ENCODE measurements at regions not wholly inside any gene's neighbourhood (a gene's known extent, or its start where the extent isn't known, plus 50 kb on each side); places are given as distances from the start of the nearest gene placed in this dataset.
A peak's percentile ranks its signal among the peaks of the same experiment; 100 is the strongest.

GRCh38 chr6:11396860-11397259 is 140.7 kb upstream of the TMEM170B start:
- WGBS: over 99% methylated on average over 3 of the region's 3 CpGs
- no peak overlapping the region for H3K4ac ChIP-seq (ENCODE audit: low read depth in 1 of 2, low read length in 2 of 2)
- H2AK5ac ChIP-seq (ENCODE audit: low read length, severe bottlenecking): no peak overlapping the region

GRCh38 chr6:11393713-11394627 is 143.6 kb upstream of the TMEM170B start:
- Histone ChIP-seq H2BK12ac (ENCODE audit: low read length in 2 of 2) (no peak overlapping the region), H3K79me1 (replicated peaks; ENCODE audit: low read length, poor library complexity, severe bottlenecking) (no peaks in the 10 kb centered on the region), H2BK15ac (ENCODE audit: low read depth, poor library complexity, severe bottlenecking) (no peak overlapping the region), H3K4ac (ENCODE audit: low read depth in 1 of 2, low read length in 2 of 2) (no peak overlapping the region), H2BK5ac (ENCODE audit: low read depth, low read length, poor library complexity, severe bottlenecking) (no peak overlapping the region), H3K14ac (ENCODE audit: low read length in 2 of 2) (no peak overlapping the region), H3K23ac (ENCODE audit: low read length in 2 of 2) (no peak overlapping the region), H3K4me3 (ENCODE audit: insufficient read depth in 1 of 2, low read depth in 1 of 2, low read length in 2 of 2) (no peak overlapping the region), H3K4me1 (ENCODE audit: control insufficient read depth, insufficient read depth, low read depth, low read length) (peaks cover 5% of the 10 kb centered on the region), H4K91ac (ENCODE audit: low read length) (no peak overlapping the region), H4K8ac (ENCODE audit: low read length) (no peak overlapping the region), H3K9ac (ENCODE audit: low read length) (no peak overlapping the region), H3K4me2 (ENCODE audit: low read length, poor library complexity, severe bottlenecking) (peak overlapping the region; percentile 63), H3K27ac (ENCODE audit: low read length, poor library complexity, severe bottlenecking) (peak overlapping the region; percentile 83), H3K27me3 (ENCODE audit: control insufficient read depth in 1 of 2, insufficient read depth in 1 of 2, low read length in 2 of 2) (no peaks in the 10 kb centered on the region), H2BK120ac (ENCODE audit: low read depth, low read length) (no peak overlapping the region), H3K18ac (ENCODE audit: low read depth in 1 of 2, low read length in 2 of 2) (no peak overlapping the region), H3K9me3 (ENCODE audit: control insufficient read depth, low read length) (no peaks in the 10 kb centered on the region), H2AK5ac (ENCODE audit: low read length, severe bottlenecking) (peak overlapping the region; percentile 76), H3K36me3 (ENCODE audit: control insufficient read depth in 1 of 2, insufficient read depth in 2 of 2, low read depth in 1 of 2, low read length in 2 of 2) (no peaks in the 10 kb centered on the region), H2AFZ (ENCODE audit: low read depth, low read length) (no peak overlapping the region)
- DNase-seq: peak; percentile 35
- WGBS: 83% methylated on average over 7 of the region's 7 CpGs

More at GRCh38 chr6:11396860-11397259, 140.7 kb upstream of the TMEM170B start:
- Histone ChIP-seq H2BK15ac (ENCODE audit: low read depth, poor library complexity, severe bottlenecking) (peak overlapping the region; percentile 16), H2BK12ac (ENCODE audit: low read length in 2 of 2) (no peak overlapping the region), H3K27me3 (ENCODE audit: control insufficient read depth in 1 of 2, insufficient read depth in 1 of 2, low read length in 2 of 2) (no peaks in the 10 kb centered on the region), H2BK5ac (ENCODE audit: low read depth, low read length, poor library complexity, severe bottlenecking) (no peak overlapping the region), H3K18ac (ENCODE audit: low read depth in 1 of 2, low read length in 2 of 2) (no peak overlapping the region), H3K36me3 (ENCODE audit: control insufficient read depth in 1 of 2, insufficient read depth in 2 of 2, low read depth in 1 of 2, low read length in 2 of 2) (no peaks in the 10 kb centered on the region), H3K4me1 (ENCODE audit: control insufficient read depth, insufficient read depth, low read depth, low read length) (peaks cover 5% of the 10 kb centered on the region), H3K14ac (ENCODE audit: low read length in 2 of 2) (no peak overlapping the region), H3K9ac (ENCODE audit: low read length) (no peak overlapping the region), H3K23ac (ENCODE audit: low read length in 2 of 2) (no peak overlapping the region), H3K9me3 (ENCODE audit: control insufficient read depth, low read length) (no peaks in the 10 kb centered on the region), H4K91ac (ENCODE audit: low read length) (no peak overlapping the region), H3K79me1 (replicated peaks; ENCODE audit: low read length, poor library complexity, severe bottlenecking) (no peaks in the 10 kb centered on the region), H4K8ac (ENCODE audit: low read length) (no peak overlapping the region), H2BK120ac (ENCODE audit: low read depth, low read length) (no peak overlapping the region), H3K4me2 (ENCODE audit: low read length, poor library complexity, severe bottlenecking) (no peak overlapping the region), H3K27ac (ENCODE audit: low read length, poor library complexity, severe bottlenecking) (no peak overlapping the region), H3K4me3 (ENCODE audit: insufficient read depth in 1 of 2, low read depth in 1 of 2, low read length in 2 of 2) (no peak overlapping the region), H2AFZ (ENCODE audit: low read depth, low read length) (no peak overlapping the region)
- no peak for DNase-seq

GRCh38 chr6:11392778-11393507 is 144.6 kb upstream of the TMEM170B start:
- H3K4me2 ChIP-seq (ENCODE audit: low read length, poor library complexity, severe bottlenecking): no peak overlapping the region
- peaks cover 5% of the 10 kb centered on the region for H3K4me1 ChIP-seq (ENCODE audit: control insufficient read depth, insufficient read depth, low read depth, low read length)
- H2BK15ac ChIP-seq (ENCODE audit: low read depth, poor library complexity, severe bottlenecking): no peak overlapping the region
- H3K9ac ChIP-seq (ENCODE audit: low read length): no peak overlapping the region
- DNase-seq: no peak
- no peak overlapping the region for H4K91ac ChIP-seq (ENCODE audit: low read length)
- H2BK12ac ChIP-seq (ENCODE audit: low read length in 2 of 2): peak overlapping the region in 1 of 2 experiments; percentile 0
- H2AFZ ChIP-seq (ENCODE audit: low read depth, low read length): no peak overlapping the region
- H3K36me3 ChIP-seq (ENCODE audit: control insufficient read depth in 1 of 2, insufficient read depth in 2 of 2, low read depth in 1 of 2, low read length in 2 of 2): no peaks in the 10 kb centered on the region
- no peak overlapping the region for H3K18ac ChIP-seq (ENCODE audit: low read depth in 1 of 2, low read length in 2 of 2)
- H3K14ac ChIP-seq (ENCODE audit: low read length in 2 of 2): no peak overlapping the region
- no peak overlapping the region for H3K27ac ChIP-seq (ENCODE audit: low read length, poor library complexity, severe bottlenecking)
- H3K27me3 ChIP-seq (ENCODE audit: control insufficient read depth in 1 of 2, insufficient read depth in 1 of 2, low read length in 2 of 2): no peaks in the 10 kb centered on the region
- 79% methylated on average over 11 of the region's 11 CpGs for WGBS
- H3K4ac ChIP-seq (ENCODE audit: low read depth in 1 of 2, low read length in 2 of 2): no peak overlapping the region
- no peak overlapping the region for H3K23ac ChIP-seq (ENCODE audit: low read length in 2 of 2)
- no peak overlapping the region for H2BK5ac ChIP-seq (ENCODE audit: low read depth, low read length, poor library complexity, severe bottlenecking)
- no peaks in the 10 kb centered on the region for H3K79me1 ChIP-seq (replicated peaks; ENCODE audit: low read length, poor library complexity, severe bottlenecking)
- H3K9me3 ChIP-seq (ENCODE audit: control insufficient read depth, low read length): no peaks in the 10 kb centered on the region
- H2AK5ac ChIP-seq (ENCODE audit: low read length, severe bottlenecking): peak overlapping the region; percentile 65
- no peak overlapping the region for H4K8ac ChIP-seq (ENCODE audit: low read length)
- no peak overlapping the region for H3K4me3 ChIP-seq (ENCODE audit: insufficient read depth in 1 of 2, low read depth in 1 of 2, low read length in 2 of 2)
- no peak overlapping the region for H2BK120ac ChIP-seq (ENCODE audit: low read depth, low read length)
